Central memory CD8-positive, alpha-beta T cell (primary cell): ENCODE measurements at regions not wholly inside any gene's neighbourhood (a gene's known extent, or its start where the extent isn't known, plus 50 kb on each side); places are given as distances from the start of the nearest gene placed in this dataset.
"Not testable (repeated sequence)": the region's sequence is repeated elsewhere in the genome, so short reads cannot be mapped to it uniquely, and the experiment has no call there.

Experiments used
- ATAC-seq: fragments of 150-1000 bp; cut with Tn5 transposase; replicated peaks from 2 replicates; pipeline ENCODE4 v1.10.0; 2022; ENCODE audit warnings: mild to moderate bottlenecking, moderate FRiP score, moderate number of reproducible peaks; ENCODE audit not compliant: poor library complexity, severe bottlenecking; ENCODE audit errors: extremely low read depth
- DNase-seq, 2 donors: peaks; one replicate each; pipeline ENCODE4 v3.0.0; 2021; ENCODE audit warnings: low spot score in 2 of 2
- H3K27ac Mint-ChIP-seq: one replicate; pipeline ENCODE4 v1.8.0; 2022; ENCODE audit warnings: low read depth, mild to moderate bottlenecking, moderate library complexity, mixed read lengths
- H3K27me3 Mint-ChIP-seq: one replicate; pipeline ENCODE4 v1.8.0; 2022; ENCODE audit warnings: mixed read lengths
- H3K36me3 Mint-ChIP-seq: one replicate; pipeline ENCODE4 v1.8.0; 2022; ENCODE audit warnings: mild to moderate bottlenecking, moderate library complexity, mixed read lengths; ENCODE audit not compliant: insufficient read depth
- H3K4me1 Mint-ChIP-seq: one replicate; pipeline ENCODE4 v1.8.0; 2022; ENCODE audit warnings: mixed read lengths
- H3K4me3 Mint-ChIP-seq: one replicate; pipeline ENCODE4 v1.8.0; 2022; ENCODE audit warnings: mild to moderate bottlenecking, moderate library complexity, mixed read lengths
- H3K9me3 Mint-ChIP-seq: one replicate; pipeline ENCODE4 v1.8.0; 2022; ENCODE audit warnings: mixed read lengths

GRCh38 chr16:59574296-59574695 is 840.2 kb upstream of the GOT2 start:
- Mint-ChIP-seq H3K36me3 (no peaks in the 10 kb centered on the region), H3K27ac (no peak overlapping the region), H3K27me3 (no peaks in the 10 kb centered on the region), H3K4me3 (no peak overlapping the region), H3K9me3 (peaks cover 20% of the 10 kb centered on the region), H3K4me1 (no peaks in the 10 kb centered on the region)
- DNase-seq (no peak), ATAC-seq (no peak)

GRCh38 chr16:59573528-59574271 is 839.6 kb upstream of the GOT2 start:
- no peaks in the 10 kb centered on the region for H3K36me3 Mint-ChIP-seq
- no peaks in the 10 kb centered on the region for H3K4me1 Mint-ChIP-seq
- DNase-seq = no peak
- no peak for ATAC-seq
- no peak overlapping the region for H3K27ac Mint-ChIP-seq
- H3K4me3 Mint-ChIP-seq = no peak overlapping the region
- H3K27me3 Mint-ChIP-seq = no peaks in the 10 kb centered on the region
- H3K9me3 Mint-ChIP-seq = peaks cover 15% of the 10 kb centered on the region

- no peak overlapping the region for H3K4me3 Mint-ChIP-seq
- H3K36me3 Mint-ChIP-seq = no peaks in the 10 kb centered on the region
These were observed 833.4 kb upstream of the GOT2 start for GRCh38 chr16:59567496-59567895.

GRCh38 chr16:59566446-59566845 is 832.3 kb upstream of the GOT2 start:
- H3K27ac Mint-ChIP-seq = no peak overlapping the region
- H3K4me1 Mint-ChIP-seq = no peaks in the 10 kb centered on the region
- H3K9me3 Mint-ChIP-seq = peaks cover 10% of the 10 kb centered on the region
- DNase-seq = no peak
- no peaks in the 10 kb centered on the region for H3K36me3 Mint-ChIP-seq
- no peak overlapping the region for H3K4me3 Mint-ChIP-seq
- H3K27me3 Mint-ChIP-seq = no peaks in the 10 kb centered on the region
- ATAC-seq = no peak

More at GRCh38 chr16:59567496-59567895, 833.4 kb upstream of the GOT2 start:
- ATAC-seq (no peak), DNase-seq (no peak)
- Mint-ChIP-seq H3K27ac (no peak overlapping the region), H3K4me1 (no peaks in the 10 kb centered on the region), H3K9me3 (peaks cover 10% of the 10 kb centered on the region), H3K27me3 (no peaks in the 10 kb centered on the region)

- DNase-seq = no peak
- no peaks in the 10 kb centered on the region for H3K27me3 Mint-ChIP-seq
- peaks cover 21% of the 10 kb centered on the region for H3K9me3 Mint-ChIP-seq
- no peaks in the 10 kb centered on the region for H3K4me1 Mint-ChIP-seq
- no peak overlapping the region for H3K4me3 Mint-ChIP-seq
- no peak for ATAC-seq
- H3K27ac Mint-ChIP-seq = no peak overlapping the region
- no peaks in the 10 kb centered on the region for H3K36me3 Mint-ChIP-seq
These were observed 824.6 kb upstream of the GOT2 start for GRCh38 chr16:59558679-59559078.

- Mint-ChIP-seq H3K36me3 (no peaks in the 10 kb centered on the region), H3K27me3 (no peaks in the 10 kb centered on the region), H3K27ac (no peak overlapping the region), H3K9me3 (peaks cover 40% of the 10 kb centered on the region), H3K4me1 (no peaks in the 10 kb centered on the region), H3K4me3 (no peak overlapping the region)
- ATAC-seq (no peak), DNase-seq (no peak)
These were observed 818.0 kb upstream of the GOT2 start for GRCh38 chr16:59552164-59552563.

GRCh38 chr16:59545721-59546120 is 811.6 kb upstream of the GOT2 start:
- DNase-seq (no peak), ATAC-seq (no peak)
- Mint-ChIP-seq H3K27me3 (no peaks in the 10 kb centered on the region), H3K9me3 (peaks cover 14% of the 10 kb centered on the region), H3K4me3 (no peak overlapping the region), H3K36me3 (no peaks in the 10 kb centered on the region), H3K4me1 (no peaks in the 10 kb centered on the region), H3K27ac (no peak overlapping the region)

- no peaks in the 10 kb centered on the region for H3K36me3 Mint-ChIP-seq
- no peak overlapping the region for H3K4me3 Mint-ChIP-seq
- H3K9me3 Mint-ChIP-seq = peaks cover 20% of the 10 kb centered on the region
- no peak for ATAC-seq
- no peaks in the 10 kb centered on the region for H3K4me1 Mint-ChIP-seq
- no peak for DNase-seq
- H3K27ac Mint-ChIP-seq = no peak overlapping the region
- H3K27me3 Mint-ChIP-seq = no peaks in the 10 kb centered on the region
These were observed 809.5 kb upstream of the GOT2 start for GRCh38 chr16:59543641-59544040.

GRCh38 chr16:59540621-59541020 is 806.5 kb upstream of the GOT2 start:
- H3K27ac Mint-ChIP-seq = no peak overlapping the region
- no peak overlapping the region for H3K4me3 Mint-ChIP-seq
- ATAC-seq (no peak), DNase-seq (no peak)
- no peaks in the 10 kb centered on the region for H3K4me1 Mint-ChIP-seq
- no peaks in the 10 kb centered on the region for H3K27me3 Mint-ChIP-seq
- H3K9me3 Mint-ChIP-seq = peaks cover 16% of the 10 kb centered on the region
- H3K36me3 Mint-ChIP-seq = no peaks in the 10 kb centered on the region

- H3K27me3 Mint-ChIP-seq = no peaks in the 10 kb centered on the region
- no peak for ATAC-seq
- H3K27ac Mint-ChIP-seq = no peak overlapping the region
- H3K4me3 Mint-ChIP-seq = no peak overlapping the region
- H3K36me3 Mint-ChIP-seq = no peaks in the 10 kb centered on the region
- H3K9me3 Mint-ChIP-seq = peaks cover 23% of the 10 kb centered on the region
- H3K4me1 Mint-ChIP-seq = no peaks in the 10 kb centered on the region
- DNase-seq = no peak
These were observed 801.2 kb upstream of the GOT2 start for GRCh38 chr16:59535298-59535697.

- Mint-ChIP-seq H3K9me3 (peaks cover 6% of the 10 kb centered on the region), H3K27me3 (no peaks in the 10 kb centered on the region), H3K4me1 (no peaks in the 10 kb centered on the region), H3K36me3 (no peaks in the 10 kb centered on the region), H3K27ac (no peak overlapping the region), H3K4me3 (no peak overlapping the region)
- ATAC-seq (no peak), DNase-seq (no peak)
These were observed 793.3 kb upstream of the GOT2 start for GRCh38 chr16:59527206-59527997.

GRCh38 chr16:59522826-59523225 is 788.7 kb upstream of the GOT2 start:
- no peaks in the 10 kb centered on the region for H3K36me3 Mint-ChIP-seq
- DNase-seq (no peak), ATAC-seq (no peak)
- H3K4me3 Mint-ChIP-seq = no peak overlapping the region
- H3K9me3 Mint-ChIP-seq = peaks cover 34% of the 10 kb centered on the region
- H3K27me3 Mint-ChIP-seq = no peaks in the 10 kb centered on the region
- no peaks in the 10 kb centered on the region for H3K4me1 Mint-ChIP-seq
- no peak overlapping the region for H3K27ac Mint-ChIP-seq

GRCh38 chr16:59518721-59519120 is 784.6 kb upstream of the GOT2 start:
- not testable (repeated sequence) for H3K36me3 Mint-ChIP-seq, H3K27ac Mint-ChIP-seq, ATAC-seq, H3K4me1 Mint-ChIP-seq, DNase-seq, H3K27me3 Mint-ChIP-seq, H3K4me3 Mint-ChIP-seq
- H3K9me3 Mint-ChIP-seq = peaks cover 56% of the 10 kb centered on the region
